MM.1S (cell line): ENCODE measurements at regions not wholly inside any gene's neighbourhood (a gene's known extent, or its start where the extent isn't known, plus 50 kb on each side); places are given as distances from the start of the nearest gene placed in this dataset.

ENCODE experiments used
- EZH2phosphoT487 ChIP-seq: fragments of 300-600 bp; sonication (generic); IDR thresholded peaks from 2 replicates; pipeline ENCODE4 v1.6.1; 2018; ENCODE audit warnings: antibody characterized with exemption, low read length
- TF ChIP-seq, protein P1 (sequence below): fragments of 300-600 bp; sonication (generic); IDR thresholded peaks from 2 replicates; pipeline ENCODE4 v1.5.1; 2016; ENCODE audit warnings: antibody characterized with exemption, low read length, mixed read lengths

DNA sequence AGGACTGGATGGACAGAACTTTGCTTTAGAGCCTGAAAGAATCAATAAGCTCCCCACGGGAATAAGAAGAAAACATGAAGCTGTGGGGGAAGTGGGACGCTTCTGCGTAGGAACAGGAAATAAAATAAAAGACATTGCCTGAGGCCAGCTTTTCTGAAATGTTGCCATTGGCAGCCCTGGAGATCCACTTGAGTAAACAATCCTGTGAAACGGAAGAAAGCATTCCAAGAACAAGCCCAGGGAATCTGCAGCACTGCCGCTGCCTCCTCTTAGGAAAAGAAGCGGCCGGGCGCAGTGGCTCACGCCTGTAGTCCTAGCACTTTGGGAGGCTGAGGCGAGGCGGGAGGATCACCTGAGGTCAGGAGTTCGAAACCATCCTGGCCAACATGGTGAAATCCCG lies 182.3 kb upstream of the RALGAPA2 start:
- TF ChIP-seq, protein P1, sequence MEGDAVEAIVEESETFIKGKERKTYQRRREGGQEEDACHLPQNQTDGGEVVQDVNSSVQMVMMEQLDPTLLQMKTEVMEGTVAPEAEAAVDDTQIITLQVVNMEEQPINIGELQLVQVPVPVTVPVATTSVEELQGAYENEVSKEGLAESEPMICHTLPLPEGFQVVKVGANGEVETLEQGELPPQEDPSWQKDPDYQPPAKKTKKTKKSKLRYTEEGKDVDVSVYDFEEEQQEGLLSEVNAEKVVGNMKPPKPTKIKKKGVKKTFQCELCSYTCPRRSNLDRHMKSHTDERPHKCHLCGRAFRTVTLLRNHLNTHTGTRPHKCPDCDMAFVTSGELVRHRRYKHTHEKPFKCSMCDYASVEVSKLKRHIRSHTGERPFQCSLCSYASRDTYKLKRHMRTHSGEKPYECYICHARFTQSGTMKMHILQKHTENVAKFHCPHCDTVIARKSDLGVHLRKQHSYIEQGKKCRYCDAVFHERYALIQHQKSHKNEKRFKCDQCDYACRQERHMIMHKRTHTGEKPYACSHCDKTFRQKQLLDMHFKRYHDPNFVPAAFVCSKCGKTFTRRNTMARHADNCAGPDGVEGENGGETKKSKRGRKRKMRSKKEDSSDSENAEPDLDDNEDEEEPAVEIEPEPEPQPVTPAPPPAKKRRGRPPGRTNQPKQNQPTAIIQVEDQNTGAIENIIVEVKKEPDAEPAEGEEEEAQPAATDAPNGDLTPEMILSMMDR: no peak
- TF ChIP-seq EZH2phosphoT487: no peak
